ENCODE measurements at regions not wholly inside any gene's neighbourhood (a gene's known extent, or its start where the extent isn't known, plus 50 kb on each side); places are given as distances from the start of the nearest gene placed in this dataset.

GRCh38 chr2:59080451-59081181, 839.5 kb upstream of the FANCL start:
- TF ChIP-seq CTCF (IDR thresholded peaks at IDR 0.05; ENCODE audit: control insufficient read depth, extremely low read depth, insufficient read depth) = no peak
- no peak for DNase-seq (ENCODE audit: low read depth)
- no peak overlapping the region for H3K4me3 ChIP-seq (ENCODE audit: low read depth, low read length)

- no peak for TF ChIP-seq CTCF (IDR thresholded peaks at IDR 0.05; ENCODE audit: control insufficient read depth, extremely low read depth, insufficient read depth)
- DNase-seq (ENCODE audit: low read depth) = no peak
- H3K4me3 ChIP-seq (ENCODE audit: low read depth, low read length) = no peak overlapping the region
Observed at GRCh38 chr2:59077981-59078531, 836.9 kb upstream of the FANCL start.

- no peak for TF ChIP-seq CTCF (IDR thresholded peaks at IDR 0.05; ENCODE audit: control insufficient read depth, extremely low read depth, insufficient read depth)
- DNase-seq (ENCODE audit: low read depth) = no peak
- no peak overlapping the region for H3K4me3 ChIP-seq (ENCODE audit: low read depth, low read length)
Observed at GRCh38 chr2:59077026-59077725, 836.1 kb upstream of the FANCL start.

GRCh38 chr2:59076079-59076619, 835.0 kb upstream of the FANCL start:
- peak; percentile 13 for DNase-seq (ENCODE audit: low read depth)
- TF ChIP-seq CTCF (IDR thresholded peaks at IDR 0.05; ENCODE audit: control insufficient read depth, extremely low read depth, insufficient read depth) = no peak
- no peak overlapping the region for H3K4me3 ChIP-seq (ENCODE audit: low read depth, low read length)

- no peak for TF ChIP-seq CTCF (IDR thresholded peaks at IDR 0.05; ENCODE audit: control insufficient read depth, extremely low read depth, insufficient read depth)
- DNase-seq (ENCODE audit: low read depth) = no peak
- H3K4me3 ChIP-seq (ENCODE audit: low read depth, low read length) = no peak overlapping the region
Observed at GRCh38 chr2:59074071-59074470, 832.9 kb upstream of the FANCL start.

- H3K4me3 ChIP-seq (ENCODE audit: low read depth, low read length) = no peak overlapping the region
- no peak for DNase-seq (ENCODE audit: low read depth)
- no peak for TF ChIP-seq CTCF (IDR thresholded peaks at IDR 0.05; ENCODE audit: control insufficient read depth, extremely low read depth, insufficient read depth)
Observed at GRCh38 chr2:59073286-59073685, 832.2 kb upstream of the FANCL start.
